ENCODE measurements at regions not wholly inside any gene's neighbourhood (a gene's known extent, or its start where the extent isn't known, plus 50 kb on each side); places are given as distances from the start of the nearest gene placed in this dataset.

DNA sequence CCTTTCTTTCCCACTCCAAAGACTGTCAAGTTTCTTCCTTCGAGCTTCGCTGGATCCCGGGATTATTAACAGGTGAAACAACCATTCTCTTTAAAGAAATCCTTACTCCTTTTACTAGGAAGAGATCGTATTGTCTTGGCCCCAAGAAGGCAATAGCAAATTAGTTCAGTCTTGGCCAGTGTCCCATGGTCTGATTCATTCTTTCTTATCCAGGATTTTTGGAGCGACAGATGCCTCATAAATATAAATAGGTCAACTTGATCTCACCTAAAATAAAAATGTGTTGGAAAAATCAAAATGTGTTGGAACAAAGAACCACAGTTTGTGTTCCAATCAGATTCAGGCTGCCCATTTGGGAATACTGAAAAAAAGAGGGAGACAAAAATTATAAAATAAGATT lies 140.1 kb upstream of the TMEM108 start:
- ChIA-PET POLR2A (no interaction called here), CTCF (no interaction called here)
- no peak for DNase-seq (ENCODE audit: extremely low spot score)
- TF ChIP-seq BHLHE40 (IDR thresholded peaks at IDR 0.05; ENCODE audit: borderline replicate concordance), result no peak
- TF ChIP-seq HDGF (IDR thresholded peaks at IDR 0.05; ENCODE audit: borderline replicate concordance), result no peak
- TF ChIP-seq LEF1 (IDR thresholded peaks at IDR 0.05; ENCODE audit: borderline replicate concordance), result no peak
- no peak for TF ChIP-seq ELF4 (IDR thresholded peaks at IDR 0.05)
- no peak for TF ChIP-seq FOXA1 (IDR thresholded peaks at IDR 0.05)
- no peak for TF ChIP-seq ARNT (IDR thresholded peaks at IDR 0.05)
- TF ChIP-seq TARDBP (IDR thresholded peaks at IDR 0.05), result no peak
- no peak for TF ChIP-seq SP1 (IDR thresholded peaks at IDR 0.05)
- TF ChIP-seq PKNOX1 (IDR thresholded peaks at IDR 0.05), result no peak
- no peak for TF ChIP-seq ZNF384 (IDR thresholded peaks at IDR 0.05)
- no peak for TF ChIP-seq SUZ12 (IDR thresholded peaks at IDR 0.05)
- no peak for TF ChIP-seq NFRKB (IDR thresholded peaks at IDR 0.05)

GRCh38 chr3:132892956-132893355 lies 145.2 kb upstream of the TMEM108 start:
- CTCF ChIA-PET, result no interaction called here
- no peak for DNase-seq (ENCODE audit: extremely low spot score)
- no peak for TF ChIP-seq ELF4 (IDR thresholded peaks at IDR 0.05)
- TF ChIP-seq FOXK2 (IDR thresholded peaks at IDR 0.05), result no peak
- TF ChIP-seq FOXM1 (IDR thresholded peaks at IDR 0.05; ENCODE audit: borderline replicate concordance), result no peak
- no peak for TF ChIP-seq LEF1 (IDR thresholded peaks at IDR 0.05; ENCODE audit: borderline replicate concordance)
- no peak for TF ChIP-seq ARNT (IDR thresholded peaks at IDR 0.05)
- TF ChIP-seq PKNOX1 (IDR thresholded peaks at IDR 0.05), result no peak
- no peak for TF ChIP-seq NFRKB (IDR thresholded peaks at IDR 0.05)
- TF ChIP-seq SP1 (IDR thresholded peaks at IDR 0.05), result no peak
- no peak for TF ChIP-seq CTBP1 (IDR thresholded peaks at IDR 0.05; ENCODE audit: borderline replicate concordance)
- no peak for TF ChIP-seq SUZ12 (IDR thresholded peaks at IDR 0.05)
- no peak for TF ChIP-seq HDGF (IDR thresholded peaks at IDR 0.05; ENCODE audit: borderline replicate concordance)
- TF ChIP-seq BHLHE40 (IDR thresholded peaks at IDR 0.05; ENCODE audit: borderline replicate concordance), result no peak
- POLR2A ChIA-PET, result no interaction called here

GRCh38 chr3:132881756-132882409 lies 156.3 kb upstream of the TMEM108 start:
- no peak for TF ChIP-seq BHLHE40 (IDR thresholded peaks at IDR 0.05; ENCODE audit: borderline replicate concordance)
- TF ChIP-seq ELF4 (IDR thresholded peaks at IDR 0.05), result no peak
- TF ChIP-seq SP1 (IDR thresholded peaks at IDR 0.05), result no peak
- ChIA-PET POLR2A (no interaction called here), CTCF (no interaction called here)
- no peak for DNase-seq (ENCODE audit: extremely low spot score)

DNA sequence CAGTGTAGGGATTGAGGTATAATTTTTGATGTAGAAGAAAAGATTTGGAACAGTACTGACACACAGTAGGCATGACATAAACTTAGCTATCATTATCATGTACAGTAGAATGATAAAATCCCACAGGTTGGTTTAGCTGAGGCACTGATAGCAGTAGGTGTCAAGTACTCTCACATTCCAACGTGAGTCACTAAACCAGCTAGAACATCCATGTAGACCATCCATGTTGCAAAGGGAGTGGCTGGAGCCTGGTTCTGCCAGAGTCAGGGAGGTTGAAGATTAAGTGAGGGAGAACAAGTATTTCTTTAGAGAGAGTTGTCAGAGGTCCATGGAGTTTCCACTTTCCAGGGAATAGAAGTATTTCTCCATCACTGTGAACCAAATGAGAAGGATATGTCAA lies 157.2 kb upstream of the TMEM108 start:
- no peak for DNase-seq (ENCODE audit: extremely low spot score)
- TF ChIP-seq HDGF (IDR thresholded peaks at IDR 0.05; ENCODE audit: borderline replicate concordance), result no peak
- no peak for TF ChIP-seq SUZ12 (IDR thresholded peaks at IDR 0.05)
- TF ChIP-seq ARNT (IDR thresholded peaks at IDR 0.05), result no peak
- no peak for TF ChIP-seq FOXK2 (IDR thresholded peaks at IDR 0.05)
- no peak for TF ChIP-seq PKNOX1 (IDR thresholded peaks at IDR 0.05)
- no peak for TF ChIP-seq FOXM1 (IDR thresholded peaks at IDR 0.05; ENCODE audit: borderline replicate concordance)
- no peak for TF ChIP-seq L3MBTL2 (conservative IDR thresholded peaks at IDR 0.05)
- no peak for TF ChIP-seq TARDBP (IDR thresholded peaks at IDR 0.05)
- no peak for TF ChIP-seq ZNF384 (IDR thresholded peaks at IDR 0.05)
- no peak for TF ChIP-seq ELF4 (IDR thresholded peaks at IDR 0.05)
- no peak for TF ChIP-seq CTBP1 (IDR thresholded peaks at IDR 0.05; ENCODE audit: borderline replicate concordance)
- no peak for TF ChIP-seq SP1 (IDR thresholded peaks at IDR 0.05)
- TF ChIP-seq FOXA1 (IDR thresholded peaks at IDR 0.05), result no peak
- no peak for TF ChIP-seq NFRKB (IDR thresholded peaks at IDR 0.05)
- no peak for TF ChIP-seq LEF1 (IDR thresholded peaks at IDR 0.05; ENCODE audit: borderline replicate concordance)
- TF ChIP-seq BHLHE40 (IDR thresholded peaks at IDR 0.05; ENCODE audit: borderline replicate concordance), result no peak
- CTCF ChIA-PET, result no interaction called here
- POLR2A ChIA-PET, result no interaction called here

DNA sequence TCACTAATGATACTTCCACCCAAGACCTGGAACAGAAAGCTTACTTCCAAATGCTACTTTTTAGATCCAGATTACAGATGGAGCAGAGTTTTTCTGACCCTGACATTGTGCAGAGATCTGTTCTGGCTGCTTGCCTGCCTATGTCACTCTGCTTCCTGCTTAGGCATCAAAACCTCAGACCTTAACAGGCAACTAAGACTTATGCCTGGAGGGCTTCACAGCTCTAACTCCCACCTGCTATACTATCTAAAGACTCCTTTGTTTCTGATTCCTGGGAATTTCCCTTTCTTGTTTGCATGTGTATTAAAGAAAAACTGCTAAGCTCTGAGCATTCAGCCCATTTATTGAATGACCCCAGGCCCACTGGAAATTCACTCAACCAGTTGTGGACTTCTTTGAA lies 157.4 kb upstream of the NPHP3 start:
- TF ChIP-seq ELF4 (IDR thresholded peaks at IDR 0.05) (no peak), BHLHE40 (IDR thresholded peaks at IDR 0.05; ENCODE audit: borderline replicate concordance) (no peak), FOXA1 (IDR thresholded peaks at IDR 0.05) (no peak), FOXM1 (IDR thresholded peaks at IDR 0.05; ENCODE audit: borderline replicate concordance) (no peak), L3MBTL2 (conservative IDR thresholded peaks at IDR 0.05) (no peak), SP1 (IDR thresholded peaks at IDR 0.05) (no peak), PKNOX1 (IDR thresholded peaks at IDR 0.05) (no peak), CTBP1 (IDR thresholded peaks at IDR 0.05; ENCODE audit: borderline replicate concordance) (no peak), FOXK2 (IDR thresholded peaks at IDR 0.05) (no peak), TARDBP (IDR thresholded peaks at IDR 0.05) (no peak), SUZ12 (IDR thresholded peaks at IDR 0.05) (no peak), ZNF384 (IDR thresholded peaks at IDR 0.05) (no peak), LEF1 (IDR thresholded peaks at IDR 0.05; ENCODE audit: borderline replicate concordance) (no peak), ARNT (IDR thresholded peaks at IDR 0.05) (no peak)
- CTCF ChIA-PET, result no interaction called here
- DNase-seq (ENCODE audit: extremely low spot score), result no peak
- POLR2A ChIA-PET, result no interaction called here

- CTCF ChIA-PET, result no interaction called here
- DNase-seq (ENCODE audit: extremely low spot score), result no peak
- no peak for TF ChIP-seq FOXM1 (IDR thresholded peaks at IDR 0.05; ENCODE audit: borderline replicate concordance)
- TF ChIP-seq BHLHE40 (IDR thresholded peaks at IDR 0.05; ENCODE audit: borderline replicate concordance), result no peak
- no peak for TF ChIP-seq NFRKB (IDR thresholded peaks at IDR 0.05)
- no peak for TF ChIP-seq HDGF (IDR thresholded peaks at IDR 0.05; ENCODE audit: borderline replicate concordance)
- no peak for TF ChIP-seq FOXA1 (IDR thresholded peaks at IDR 0.05)
- no peak for TF ChIP-seq LEF1 (IDR thresholded peaks at IDR 0.05; ENCODE audit: borderline replicate concordance)
- no peak for TF ChIP-seq L3MBTL2 (conservative IDR thresholded peaks at IDR 0.05)
- TF ChIP-seq PKNOX1 (IDR thresholded peaks at IDR 0.05), result no peak
- no peak for TF ChIP-seq SUZ12 (IDR thresholded peaks at IDR 0.05)
- TF ChIP-seq ARNT (IDR thresholded peaks at IDR 0.05), result no peak
- no peak for TF ChIP-seq SP1 (IDR thresholded peaks at IDR 0.05)
- TF ChIP-seq TARDBP (IDR thresholded peaks at IDR 0.05), result no peak
- no peak for TF ChIP-seq ELF4 (IDR thresholded peaks at IDR 0.05)
- TF ChIP-seq CTBP1 (IDR thresholded peaks at IDR 0.05; ENCODE audit: borderline replicate concordance), result no peak
- no peak for TF ChIP-seq FOXK2 (IDR thresholded peaks at IDR 0.05)
- no peak for TF ChIP-seq ZNF384 (IDR thresholded peaks at IDR 0.05)
- POLR2A ChIA-PET, result no interaction called here
Measured at GRCh38 chr3:132874701-132875100, 152.5 kb upstream of the NPHP3 start.
